ENCODE measurements at regions not wholly inside any gene's neighbourhood (a gene's known extent, or its start where the extent isn't known, plus 50 kb on each side); places are given as distances from the start of the nearest gene placed in this dataset.

DNA sequence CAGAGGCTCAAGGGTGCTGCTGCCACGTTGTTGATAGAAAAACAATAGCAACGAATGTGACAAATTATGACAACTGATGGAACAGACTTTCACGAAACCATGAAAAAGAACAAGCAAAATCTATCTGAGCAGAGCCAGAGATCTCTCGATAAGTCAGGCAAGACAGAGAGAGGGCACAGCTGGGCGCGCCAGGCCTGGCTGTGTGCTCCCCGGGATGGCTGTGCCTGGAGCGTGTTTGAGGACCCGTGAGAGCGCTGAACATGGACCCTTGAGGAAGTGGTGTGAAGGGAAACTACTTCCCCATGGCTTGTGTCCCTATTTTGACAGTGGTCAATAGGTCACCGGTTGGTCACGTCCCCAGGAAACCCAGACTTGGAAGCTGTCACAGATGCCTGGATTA lies 83.1 kb upstream of the FGF3 start:
- no peak for DNase-seq
- Histone ChIP-seq H3K9me3 (no peaks in the 10 kb centered on the region), H3K4me3 (ENCODE audit: low read depth, low read length) (no peak overlapping the region), H3K4me1 (peaks cover 19% of the 10 kb centered on the region), H3K36me3 (no peaks in the 10 kb centered on the region), H3K27me3 (no peaks in the 10 kb centered on the region)
- TF ChIP-seq, protein P1, sequence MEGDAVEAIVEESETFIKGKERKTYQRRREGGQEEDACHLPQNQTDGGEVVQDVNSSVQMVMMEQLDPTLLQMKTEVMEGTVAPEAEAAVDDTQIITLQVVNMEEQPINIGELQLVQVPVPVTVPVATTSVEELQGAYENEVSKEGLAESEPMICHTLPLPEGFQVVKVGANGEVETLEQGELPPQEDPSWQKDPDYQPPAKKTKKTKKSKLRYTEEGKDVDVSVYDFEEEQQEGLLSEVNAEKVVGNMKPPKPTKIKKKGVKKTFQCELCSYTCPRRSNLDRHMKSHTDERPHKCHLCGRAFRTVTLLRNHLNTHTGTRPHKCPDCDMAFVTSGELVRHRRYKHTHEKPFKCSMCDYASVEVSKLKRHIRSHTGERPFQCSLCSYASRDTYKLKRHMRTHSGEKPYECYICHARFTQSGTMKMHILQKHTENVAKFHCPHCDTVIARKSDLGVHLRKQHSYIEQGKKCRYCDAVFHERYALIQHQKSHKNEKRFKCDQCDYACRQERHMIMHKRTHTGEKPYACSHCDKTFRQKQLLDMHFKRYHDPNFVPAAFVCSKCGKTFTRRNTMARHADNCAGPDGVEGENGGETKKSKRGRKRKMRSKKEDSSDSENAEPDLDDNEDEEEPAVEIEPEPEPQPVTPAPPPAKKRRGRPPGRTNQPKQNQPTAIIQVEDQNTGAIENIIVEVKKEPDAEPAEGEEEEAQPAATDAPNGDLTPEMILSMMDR (IDR thresholded peaks at IDR 0.05; ENCODE audit: low read depth, low read length), result no peak

DNA sequence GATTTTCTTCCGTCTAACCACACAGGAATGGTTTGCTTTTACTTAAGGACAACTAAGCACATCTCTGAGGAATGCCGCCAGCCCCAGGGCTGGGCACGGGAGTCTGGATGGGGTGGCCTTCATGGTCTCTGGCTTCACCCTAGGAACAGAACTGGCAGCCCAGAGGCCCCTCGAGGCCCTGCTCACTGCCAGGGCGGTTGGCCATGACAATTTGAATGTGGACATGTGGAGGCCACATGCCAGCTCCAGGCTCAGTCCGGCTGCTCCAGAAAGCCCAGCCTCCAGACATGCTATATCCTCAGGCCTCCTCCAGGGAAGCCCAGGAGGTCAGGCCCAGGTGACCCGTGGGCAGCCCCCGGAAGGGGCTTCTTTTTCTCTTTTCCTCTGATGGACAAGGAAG lies 84.0 kb upstream of the FGF3 start:
- no peaks in the 10 kb centered on the region for H3K36me3 ChIP-seq
- H3K9me3 ChIP-seq, result no peaks in the 10 kb centered on the region
- H3K27me3 ChIP-seq, result no peaks in the 10 kb centered on the region
- no peak overlapping the region for H3K4me3 ChIP-seq (ENCODE audit: low read depth, low read length)
- peaks cover 19% of the 10 kb centered on the region for H3K4me1 ChIP-seq
- DNase-seq, result no peak
- TF ChIP-seq, protein P1 (IDR thresholded peaks at IDR 0.05; ENCODE audit: low read depth, low read length), result no peak

DNA sequence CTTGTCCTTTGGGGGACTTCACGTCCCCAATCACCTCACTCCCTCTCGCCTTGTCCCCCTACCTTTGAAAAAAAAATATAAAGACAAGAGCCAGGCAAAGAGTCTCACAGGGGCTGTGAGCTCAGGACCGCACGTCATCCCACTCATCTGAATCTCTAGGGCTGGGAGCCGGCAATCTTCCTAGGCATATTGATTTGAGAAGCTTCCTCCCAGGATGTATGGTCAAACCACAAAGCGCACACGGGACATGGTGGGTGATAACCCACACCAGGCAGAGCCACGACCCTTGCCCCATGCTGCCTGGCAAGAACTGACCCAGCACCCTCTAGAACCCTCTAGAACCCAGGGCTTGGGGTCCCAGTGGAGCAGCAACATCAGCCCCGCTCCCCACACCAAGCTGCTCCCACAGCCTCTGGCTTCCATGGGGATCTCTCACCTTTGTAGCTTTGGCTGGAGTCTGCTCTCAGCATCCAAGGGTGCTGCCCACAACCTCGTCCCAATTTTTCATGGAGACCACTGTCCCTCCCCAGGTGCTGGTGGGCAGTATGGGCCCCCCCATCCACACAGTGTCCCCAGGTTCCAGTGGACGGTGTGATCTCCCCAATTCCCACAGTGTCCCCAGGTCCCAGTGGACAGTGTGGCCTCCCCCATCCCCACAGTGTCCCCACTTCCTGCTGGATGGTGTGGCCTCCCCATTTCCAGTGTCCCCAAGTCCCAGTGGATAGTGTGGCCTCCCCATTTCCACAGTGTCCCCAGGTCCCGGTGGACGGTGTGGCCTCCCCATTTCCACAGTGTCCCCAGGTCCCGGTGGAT lies 85.2 kb upstream of the FGF3 start:
- TF ChIP-seq, protein P1 (IDR thresholded peaks at IDR 0.05; ENCODE audit: low read depth, low read length), result no peak
- Histone ChIP-seq H3K4me3 (ENCODE audit: low read depth, low read length) (no peak overlapping the region), H3K9me3 (no peaks in the 10 kb centered on the region), H3K4me1 (peaks cover 19% of the 10 kb centered on the region), H3K27me3 (no peaks in the 10 kb centered on the region), H3K36me3 (no peaks in the 10 kb centered on the region)
- no peak for DNase-seq

DNA sequence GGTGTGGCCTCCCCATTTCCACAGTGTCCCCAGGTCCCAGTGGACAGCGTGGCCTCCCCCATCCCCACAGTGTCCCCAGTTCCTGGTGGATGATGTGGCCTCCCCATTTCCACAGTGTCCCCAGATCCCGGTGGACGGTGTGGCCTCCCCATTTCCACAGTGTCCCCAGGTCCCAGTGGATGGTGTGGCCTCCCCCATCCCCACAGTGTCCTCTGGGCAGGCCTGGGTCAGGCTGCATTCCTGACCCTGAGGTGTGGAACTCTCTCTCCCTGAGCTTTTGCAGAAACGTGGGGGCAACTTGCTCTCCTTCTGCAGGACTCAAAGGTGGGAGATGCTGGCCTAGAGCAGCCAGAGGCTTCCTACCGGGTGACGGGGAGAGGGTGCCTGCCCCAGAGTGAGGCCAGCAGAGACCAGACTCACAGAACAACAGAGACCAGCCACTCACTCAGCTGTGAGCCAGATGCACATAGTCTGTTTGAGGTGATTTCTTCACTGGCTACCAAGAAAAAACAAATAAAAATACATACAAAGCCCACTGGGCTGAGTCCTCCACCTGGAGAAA lies 85.8 kb upstream of the FGF3 start:
- TF ChIP-seq, protein P1 (IDR thresholded peaks at IDR 0.05; ENCODE audit: low read depth, low read length), result no peak
- no peaks in the 10 kb centered on the region for H3K36me3 ChIP-seq
- DNase-seq, result peak; percentile 81
- H3K9me3 ChIP-seq, result no peaks in the 10 kb centered on the region
- no peaks in the 10 kb centered on the region for H3K27me3 ChIP-seq
- no peak overlapping the region; the same call in 1 of the 2 replicates for H3K4me3 ChIP-seq (ENCODE audit: low read depth, low read length)
- peaks cover 25% of the 10 kb centered on the region for H3K4me1 ChIP-seq

DNA sequence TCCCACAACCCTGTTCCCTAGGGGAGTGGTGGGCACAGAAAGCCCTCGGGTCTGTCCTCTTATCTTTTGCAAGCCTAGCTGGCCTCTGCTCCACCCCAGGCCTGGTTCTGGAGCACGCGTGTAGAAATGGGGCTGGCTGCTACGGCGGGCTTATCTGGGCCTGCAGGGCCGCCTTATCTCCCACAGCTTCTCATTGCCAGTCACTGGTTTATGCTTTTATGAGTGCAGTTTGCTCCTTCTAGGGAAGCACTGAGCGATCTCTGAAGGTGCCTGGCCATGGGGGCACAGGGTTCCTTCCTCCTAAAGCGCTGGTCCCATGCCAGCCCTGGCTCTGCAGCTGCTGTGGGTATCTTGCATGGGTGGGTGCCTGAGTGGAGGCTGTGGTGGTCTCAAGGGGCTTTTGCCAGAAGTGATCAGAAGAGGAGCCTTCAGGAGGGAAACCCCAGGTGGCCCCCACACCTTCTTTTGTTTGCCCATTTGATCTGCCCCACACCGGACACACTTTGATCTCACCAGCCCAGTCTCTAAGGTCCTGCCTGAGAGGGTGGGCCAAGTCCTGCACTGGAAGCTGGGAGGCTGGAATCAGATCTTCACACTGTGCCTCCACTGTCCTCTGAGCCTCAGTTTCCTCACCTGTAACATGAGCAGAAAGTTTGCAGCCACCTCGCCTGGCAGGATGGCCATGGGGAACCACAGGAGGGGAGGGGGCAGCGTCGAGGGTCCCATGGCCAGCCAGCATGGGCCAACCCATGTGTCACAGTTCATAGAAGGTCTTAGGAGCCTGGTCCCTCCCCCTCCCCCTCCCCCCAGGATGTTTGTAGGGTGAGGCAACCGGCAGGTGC lies 86.6 kb upstream of the FGF3 start:
- TF ChIP-seq, protein P1 (IDR thresholded peaks at IDR 0.05; ENCODE audit: low read depth, low read length), result no peak

More for the DNA sequence above, 86.6 kb upstream of the FGF3 start:
- H3K4me3 ChIP-seq (ENCODE audit: low read depth, low read length), result peak overlapping the region; percentile 25; the same call in 1 of the 2 replicates
- peak; percentile 95 for DNase-seq
- no peaks in the 10 kb centered on the region for H3K27me3 ChIP-seq
- H3K36me3 ChIP-seq, result no peaks in the 10 kb centered on the region
- H3K9me3 ChIP-seq, result no peaks in the 10 kb centered on the region
- H3K4me1 ChIP-seq, result peaks cover 32% of the 10 kb centered on the region
